ENCODE measurements at regions not wholly inside any gene's neighbourhood (a gene's known extent, or its start where the extent isn't known, plus 50 kb on each side); places are given as distances from the start of the nearest gene placed in this dataset.

GRCh38 chr9:88258601-88259000, 120.3 kb upstream of the SPATA31C2 start:
- TF ChIP-seq, protein P1, sequence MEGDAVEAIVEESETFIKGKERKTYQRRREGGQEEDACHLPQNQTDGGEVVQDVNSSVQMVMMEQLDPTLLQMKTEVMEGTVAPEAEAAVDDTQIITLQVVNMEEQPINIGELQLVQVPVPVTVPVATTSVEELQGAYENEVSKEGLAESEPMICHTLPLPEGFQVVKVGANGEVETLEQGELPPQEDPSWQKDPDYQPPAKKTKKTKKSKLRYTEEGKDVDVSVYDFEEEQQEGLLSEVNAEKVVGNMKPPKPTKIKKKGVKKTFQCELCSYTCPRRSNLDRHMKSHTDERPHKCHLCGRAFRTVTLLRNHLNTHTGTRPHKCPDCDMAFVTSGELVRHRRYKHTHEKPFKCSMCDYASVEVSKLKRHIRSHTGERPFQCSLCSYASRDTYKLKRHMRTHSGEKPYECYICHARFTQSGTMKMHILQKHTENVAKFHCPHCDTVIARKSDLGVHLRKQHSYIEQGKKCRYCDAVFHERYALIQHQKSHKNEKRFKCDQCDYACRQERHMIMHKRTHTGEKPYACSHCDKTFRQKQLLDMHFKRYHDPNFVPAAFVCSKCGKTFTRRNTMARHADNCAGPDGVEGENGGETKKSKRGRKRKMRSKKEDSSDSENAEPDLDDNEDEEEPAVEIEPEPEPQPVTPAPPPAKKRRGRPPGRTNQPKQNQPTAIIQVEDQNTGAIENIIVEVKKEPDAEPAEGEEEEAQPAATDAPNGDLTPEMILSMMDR (optimal IDR thresholded peaks at IDR 0.05 in 1 of 3, IDR thresholded peaks at IDR 0.05 in 1 of 3, conservative IDR thresholded peaks at IDR 0.05 in 1 of 3; ENCODE audit: extremely low read depth in 1 of 3, insufficient read depth in 2 of 3, low read length in 3 of 3), result no peak
- no peak for TF ChIP-seq EZH2 (IDR thresholded peaks at IDR 0.05; ENCODE audit: low read length)

All from keratinocyte (primary cell).